IPS-NIHi11 (cell line): ENCODE measurements at regions not wholly inside any gene's neighbourhood (a gene's known extent, or its start where the extent isn't known, plus 50 kb on each side); places are given as distances from the start of the nearest gene placed in this dataset.
"Not testable (repeated sequence)": the region's sequence is repeated elsewhere in the genome, so short reads cannot be mapped to it uniquely, and the experiment has no call there.

Experiments
- DNase-seq: peaks from one replicate; pipeline ENCODE4 v3.0.0; 2012; ENCODE audit warnings: mixed read lengths, low spot score

- no peak for DNase-seq
Measured at GRCh38 chr12:29961231-29961630, 177.5 kb upstream of the TMTC1 start.

DNA sequence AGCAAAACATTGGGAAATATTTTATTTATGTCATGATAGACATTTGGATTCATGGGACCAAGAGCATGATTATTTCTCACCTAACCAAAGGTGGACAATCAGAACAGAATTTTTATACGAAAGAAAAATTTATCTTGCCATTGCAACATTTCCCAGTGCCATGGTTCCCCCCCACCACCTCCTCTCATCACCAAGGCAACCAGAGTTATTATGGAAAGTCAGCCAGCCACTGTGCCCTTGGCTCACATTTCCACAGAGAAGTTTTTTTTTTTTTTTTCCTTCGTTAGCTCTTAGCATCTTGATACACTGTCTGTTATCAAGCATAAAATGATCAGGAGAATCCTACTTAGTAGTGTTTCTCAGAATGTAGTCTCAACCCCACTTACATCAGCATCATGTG is 176.4 kb upstream of the TMTC1 start:
- DNase-seq: no peak

GRCh38 chr12:29957835-29958234 is 174.1 kb upstream of the TMTC1 start:
- DNase-seq: no peak

DNA sequence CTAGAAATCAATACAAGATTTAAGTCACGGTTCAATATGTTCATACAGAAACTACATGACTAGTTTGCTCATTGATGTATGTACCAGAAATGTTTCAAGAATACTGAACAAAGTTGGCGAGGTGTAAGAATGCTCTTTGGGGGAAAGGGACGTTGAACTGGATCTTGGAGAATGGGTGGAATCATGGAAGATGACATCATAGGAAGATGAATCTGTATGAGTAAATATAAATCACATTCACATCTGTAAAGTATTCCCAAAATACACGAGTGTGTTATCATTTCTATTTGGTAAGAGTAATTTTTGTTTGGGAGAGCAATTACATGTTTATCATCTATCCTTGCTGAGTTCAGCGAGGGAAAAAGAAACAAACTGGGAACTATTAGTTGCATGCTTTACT is 162.2 kb upstream of the TMTC1 start:
- no peak for DNase-seq

DNA sequence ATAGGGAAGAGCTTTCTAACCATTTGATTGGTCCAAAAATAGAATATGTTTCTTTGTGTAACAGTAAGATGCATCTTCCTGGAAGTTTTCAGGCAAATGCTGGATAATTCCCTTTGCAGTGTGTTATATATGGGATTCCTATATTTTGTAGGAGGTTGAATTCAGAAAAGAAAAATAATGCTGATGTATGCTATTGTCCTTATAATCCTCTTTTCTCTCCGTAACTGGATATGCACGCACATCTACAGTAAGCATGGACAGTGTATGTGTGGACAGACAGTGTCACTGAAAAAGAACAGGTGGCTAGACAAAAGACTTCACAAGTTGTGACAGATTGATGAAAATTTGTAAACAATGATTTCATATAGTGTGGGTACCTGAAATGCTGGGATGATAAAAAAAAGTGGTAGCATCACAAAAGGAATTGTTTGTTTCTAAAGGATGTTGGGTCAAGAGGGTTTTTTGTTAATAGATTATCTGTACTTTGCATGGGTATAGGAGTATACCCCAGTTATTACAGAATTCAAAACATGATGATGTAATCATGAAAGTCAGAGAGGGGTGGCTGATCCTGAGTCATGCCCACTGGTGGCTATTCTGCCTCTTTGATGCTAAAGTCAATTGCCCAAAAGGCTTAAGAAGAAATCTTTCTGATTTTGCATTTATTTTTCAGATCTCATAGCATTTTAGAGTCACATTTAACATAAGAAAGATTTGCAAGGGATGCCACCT is 160.7 kb upstream of the TMTC1 start:
- DNase-seq: no peak

DNA sequence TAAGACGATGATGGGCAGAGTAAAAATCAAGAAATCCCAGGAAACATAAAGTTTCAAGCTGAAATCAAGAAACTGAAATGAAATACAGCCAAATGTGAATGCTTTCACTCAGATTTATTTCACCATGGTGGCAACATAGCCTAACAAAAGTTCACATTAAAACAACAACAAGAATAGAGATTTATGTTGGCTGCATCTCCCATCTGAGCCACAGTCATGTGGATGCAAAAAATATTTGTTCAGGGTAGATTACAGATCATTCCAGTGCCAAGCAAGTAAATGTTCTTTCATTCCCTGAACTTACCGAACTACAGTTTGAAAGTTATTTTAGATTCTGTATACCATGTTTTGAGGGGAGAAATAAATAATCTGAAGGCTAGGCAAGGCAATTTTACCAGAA is 159.9 kb upstream of the TMTC1 start:
- DNase-seq: no peak

DNA sequence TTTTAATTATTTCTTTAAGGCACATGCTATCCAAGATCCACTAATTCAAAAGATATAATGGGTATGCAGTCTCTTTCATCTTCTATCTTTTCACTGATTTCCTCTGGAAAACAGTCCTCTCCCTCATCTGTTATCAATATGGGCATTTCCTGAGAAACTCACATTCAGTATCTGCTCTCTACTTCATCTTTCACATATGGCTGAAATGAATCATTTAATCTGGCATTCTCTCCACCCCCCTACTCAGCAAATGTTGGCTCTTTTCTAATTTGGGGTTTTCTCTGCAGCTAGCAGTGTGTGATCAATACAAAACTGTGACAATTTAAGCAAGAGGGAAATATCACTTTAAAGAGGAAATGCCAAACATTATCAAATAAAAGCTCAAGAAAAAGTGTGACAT is 157.1 kb upstream of the TMTC1 start:
- no peak for DNase-seq

GRCh38 chr12:29930503-29930902 is 146.8 kb upstream of the TMTC1 start:
- DNase-seq: no peak

DNA sequence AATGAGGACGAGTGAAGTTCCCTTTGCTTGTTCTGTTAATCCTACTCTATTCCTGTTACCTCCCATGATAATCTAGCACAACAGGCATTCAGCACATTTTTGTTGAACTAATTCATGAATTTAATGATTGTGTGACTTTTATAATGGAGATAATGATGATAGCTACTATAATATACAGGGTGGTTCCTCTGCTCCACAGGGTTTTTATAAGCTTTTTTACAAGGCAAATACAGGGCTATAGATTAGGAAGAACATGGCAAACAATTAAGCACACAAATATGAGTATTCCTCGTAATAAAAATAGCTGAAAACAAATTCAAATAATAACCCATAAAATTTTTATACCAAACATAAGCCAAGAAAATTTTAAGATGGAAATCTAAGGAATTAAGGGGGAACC is 145.6 kb upstream of the TMTC1 start:
- no peak for DNase-seq

DNA sequence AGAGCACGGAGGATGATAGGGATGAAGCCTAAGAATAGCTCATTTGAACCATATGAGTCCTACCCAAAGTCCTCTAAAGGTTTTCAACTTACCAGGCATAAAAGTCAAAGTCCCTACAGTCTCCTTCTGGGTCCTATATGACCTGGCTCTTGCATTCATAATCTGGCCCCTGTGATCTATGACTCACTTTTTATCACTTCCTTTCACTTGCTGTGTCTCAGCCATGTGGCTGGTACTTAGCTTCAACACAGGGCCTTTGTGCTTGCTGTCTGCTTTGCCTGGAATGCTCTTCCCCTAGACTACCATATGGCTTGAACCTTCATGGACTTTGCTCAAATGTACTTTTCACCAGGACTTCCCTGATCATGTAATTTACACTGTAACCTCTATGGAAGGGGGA is 137.6 kb upstream of the TMTC1 start:
- DNase-seq: no peak

DNA sequence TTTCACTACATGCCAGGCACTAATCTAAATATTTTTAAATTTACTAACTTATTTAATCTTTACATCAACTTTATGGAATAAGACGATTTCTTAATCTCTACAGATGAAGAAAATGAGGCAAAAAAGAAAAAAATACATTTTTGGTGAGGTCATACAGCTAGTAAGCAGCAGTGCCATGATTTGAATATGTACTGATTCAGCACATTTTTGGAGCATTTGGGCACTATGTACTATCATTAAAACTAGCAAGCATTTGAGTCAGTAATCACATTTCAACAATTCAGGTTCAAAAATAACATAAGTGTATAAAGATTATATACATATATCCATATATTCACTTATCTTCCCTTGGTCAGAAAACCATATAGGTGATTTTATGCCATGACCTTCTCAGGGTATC is 124.4 kb upstream of the TMTC1 start:
- DNase-seq: no peak

DNA sequence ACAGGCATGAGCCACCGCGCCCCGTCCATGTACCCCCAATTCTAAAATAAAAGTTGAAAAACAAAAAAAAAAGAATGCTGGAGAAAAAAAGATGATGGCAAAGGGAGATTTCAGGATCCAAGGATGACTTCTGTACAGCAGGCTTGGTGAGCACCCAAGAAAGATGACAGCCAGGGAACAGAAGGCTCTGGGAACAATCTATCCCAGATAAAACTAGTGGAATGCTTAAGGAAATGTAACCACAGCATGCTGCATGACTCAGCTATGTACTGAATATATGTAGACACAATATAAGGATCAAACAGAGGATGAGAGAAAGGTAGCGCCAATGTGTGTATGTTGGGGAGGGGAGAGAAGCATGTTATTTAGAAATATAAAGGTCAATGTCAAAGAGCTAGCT is 123.7 kb upstream of the TMTC1 start:
- DNase-seq: no peak

DNA sequence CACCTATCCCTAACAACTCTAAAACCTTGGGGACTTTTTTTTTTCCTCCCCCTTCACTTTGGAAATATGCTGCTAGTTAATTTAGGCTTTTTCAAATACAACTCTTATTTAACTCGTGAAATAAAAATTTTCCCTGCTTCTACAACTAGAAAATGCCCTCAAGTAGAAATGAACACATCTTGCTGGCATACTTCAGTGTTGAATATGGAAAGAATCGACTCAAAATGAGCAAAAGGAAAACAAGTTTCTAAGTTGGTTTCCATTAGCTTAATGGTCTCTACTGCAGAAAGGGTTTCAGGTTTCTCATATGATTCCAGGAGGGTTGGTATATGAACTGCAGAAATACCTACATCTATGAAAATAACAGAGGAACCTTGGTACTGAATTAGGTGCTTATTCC is 118.3 kb upstream of the TMTC1 start:
- no peak for DNase-seq

DNA sequence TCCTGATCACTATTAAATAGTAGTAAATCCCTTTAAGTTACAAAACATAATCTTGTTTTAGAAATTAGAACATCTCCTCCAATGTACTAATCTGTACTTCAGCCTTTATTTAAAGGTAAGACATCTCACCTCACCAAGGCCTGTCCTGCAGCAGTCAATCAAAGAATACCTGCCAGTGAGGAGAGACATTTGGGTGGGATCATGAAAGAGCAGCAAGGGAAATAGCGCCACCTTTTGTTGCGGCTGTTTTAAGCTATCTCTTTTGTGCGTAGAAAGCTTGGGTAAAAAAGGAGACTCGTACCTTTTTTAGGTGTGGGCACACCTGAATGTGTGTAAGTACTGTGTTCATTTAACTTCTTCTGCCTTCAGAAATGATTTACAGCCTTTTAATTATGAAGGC is 117.8 kb upstream of the TMTC1 start:
- DNase-seq: peak; percentile 36

GRCh38 chr12:29899212-29899931 is 115.6 kb upstream of the TMTC1 start:
- no peak for DNase-seq

- peak; percentile 11 for DNase-seq
Measured at GRCh38 chr12:29895966-29896365, 112.2 kb upstream of the TMTC1 start.

GRCh38 chr12:29893002-29893401 is 109.3 kb upstream of the TMTC1 start:
- DNase-seq: no peak

DNA sequence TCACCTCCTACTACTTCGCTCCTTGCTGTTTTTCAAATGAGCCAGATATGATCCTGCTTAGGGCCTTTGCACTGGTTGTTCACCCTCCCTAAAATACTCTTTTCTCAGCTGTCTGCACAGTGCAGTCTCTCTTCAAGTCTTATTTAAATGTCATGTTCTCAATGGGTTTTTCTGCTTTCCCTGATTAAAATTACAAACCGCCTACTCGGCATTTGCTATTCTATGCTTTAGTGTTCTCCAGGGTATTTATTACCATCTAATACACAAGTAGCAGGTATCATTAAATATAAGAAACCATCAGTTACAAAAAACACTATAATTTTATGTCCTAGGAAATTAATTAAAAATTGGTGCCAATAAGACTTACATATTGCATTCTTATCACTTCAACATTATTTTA is 108.0 kb upstream of the TMTC1 start:
- no peak for DNase-seq

- peak; percentile 54 for DNase-seq
Measured at GRCh38 chr12:29889737-29890136, 106.0 kb upstream of the TMTC1 start.

DNA sequence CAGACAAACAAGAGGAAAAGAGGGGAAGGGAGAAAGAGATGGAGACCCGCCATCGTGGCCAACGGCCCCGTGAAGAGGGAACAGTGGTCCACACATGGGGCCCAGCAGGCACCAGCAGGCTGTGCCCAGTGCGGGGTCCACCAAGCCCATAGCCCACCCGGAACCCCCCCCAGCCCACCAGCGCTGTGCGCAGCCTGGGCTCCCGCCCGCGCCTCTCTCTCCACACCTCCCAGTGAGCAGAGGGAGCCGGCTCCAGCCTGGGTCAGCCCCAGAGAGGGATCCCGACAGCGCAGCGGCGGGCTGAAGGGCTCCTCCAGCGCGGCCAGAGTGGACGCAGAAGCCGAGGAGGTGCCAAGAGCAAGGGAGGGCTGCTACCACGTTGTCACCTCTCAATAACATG is 105.0 kb upstream of the TMTC1 start:
- DNase-seq: no peak

- not testable (repeated sequence) for DNase-seq
Measured at GRCh38 chr12:29884957-29885356, 101.2 kb upstream of the TMTC1 start.

DNA sequence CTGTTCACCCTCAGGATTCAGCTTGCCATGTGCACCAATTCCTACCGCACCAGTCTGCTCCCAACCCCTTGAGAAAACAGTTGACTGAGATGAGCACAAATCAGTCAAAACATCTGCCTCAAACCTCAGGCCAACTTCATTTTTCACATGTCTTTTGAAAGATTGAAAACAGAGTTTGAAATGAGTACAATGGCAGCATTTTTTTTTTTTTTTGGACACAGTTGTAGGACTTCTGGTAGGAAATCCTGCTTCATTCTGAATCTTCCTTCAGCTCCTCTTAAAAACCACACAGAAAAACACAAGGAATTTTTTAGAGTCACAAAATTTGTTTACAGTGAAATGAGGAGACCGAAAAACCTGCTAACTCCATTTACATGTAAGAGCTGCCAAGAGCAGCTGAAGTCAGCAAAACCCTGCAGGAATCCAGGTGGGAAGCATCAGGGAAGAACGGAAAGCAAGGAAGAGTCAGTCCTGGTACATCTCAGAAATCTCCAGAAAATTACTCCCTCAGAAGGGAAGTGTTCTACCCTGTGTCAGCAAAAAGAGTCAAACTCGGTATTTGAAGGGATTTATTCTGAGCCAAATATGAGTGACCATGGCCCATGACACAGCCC is 100.3 kb upstream of the TMTC1 start:
- DNase-seq: no peak

DNA sequence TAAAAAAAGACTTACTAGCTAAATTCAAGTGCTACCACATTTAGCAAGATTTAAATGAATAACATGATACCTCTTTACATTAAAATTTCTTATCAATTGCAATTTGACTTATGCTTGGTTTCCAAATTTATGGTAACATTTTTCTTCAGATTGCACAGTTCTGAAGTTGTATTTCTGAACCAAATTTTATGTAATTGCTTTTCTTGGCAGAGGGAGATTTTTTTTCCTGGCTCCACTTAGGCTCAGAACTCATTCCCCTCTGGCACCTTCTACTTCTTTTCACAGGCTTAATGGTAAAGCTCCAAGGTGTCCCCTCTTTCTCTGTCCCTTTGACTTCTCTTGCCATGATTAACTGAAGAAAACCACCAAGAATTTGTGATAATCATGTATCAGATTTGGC is 99.8 kb upstream of the TMTC1 start:
- no peak for DNase-seq

GRCh38 chr12:29882846-29883245 is 99.1 kb upstream of the TMTC1 start:
- no peak for DNase-seq
